Left lung (tissue), 4 donors: ENCODE measurements at regions not wholly inside any gene's neighbourhood (a gene's known extent, or its start where the extent isn't known, plus 50 kb on each side); places are given as distances from the start of the nearest gene placed in this dataset.
A peak's percentile ranks its signal among the peaks of the same experiment; 100 is the strongest.

ENCODE experiments used
- ATAC-seq: fragments of 200-7000 bp; cut with Tn5 transposase; one replicate; pipeline ENCODE4 v1.9.1; 2020; ENCODE audit warnings: moderate library complexity
- DNase-seq, 4 donors: peaks; one replicate each; pipeline ENCODE4 v3.0.0-alpha.2; 2013 to 2020
- H3K27ac ChIP-seq, 2 donors: fragments of 200-600 bp; sonication (generic) in 1 of 2; one replicate each; pipeline versions ENCODE4 v1.5.0 to v1.8.0; 2020 to 2021
- H3K27me3 ChIP-seq, 2 donors: fragments of 200-600 bp; sonication (generic) in 1 of 2; one replicate each; pipeline versions ENCODE4 v1.5.0 to v1.8.0; 2020 to 2021
- H3K36me3 ChIP-seq, 2 donors: fragments of 200-600 bp; sonication (generic) in 1 of 2; one replicate each; pipeline versions ENCODE4 v1.5.0 to v1.8.0; 2020 to 2021
- H3K4me1 ChIP-seq, 2 donors: fragments of 200-600 bp; one replicate each; pipeline ENCODE4 v1.8.0; 2021
- H3K4me3 ChIP-seq, 2 donors: fragments of 200-600 bp; sonication (generic) in 1 of 2; one replicate each; pipeline versions ENCODE4 v1.5.0 to v1.8.0; 2020 to 2021; ENCODE audit warnings: mild to moderate bottlenecking in 1 of 2
- H3K9me3 ChIP-seq, 2 donors: fragments of 200-600 bp; sonication (generic) in 1 of 2; one replicate each; pipeline versions ENCODE4 v1.5.0 to v1.8.0; 2020 to 2021
- CTCF ChIP-seq, 2 donors: fragments of 200-600 bp; sonication (generic) in 1 of 2; IDR thresholded peaks; one replicate each; pipeline versions ENCODE4 v1.5.0 to v1.8.0; 2021; ENCODE audit warnings: antibody characterized with exemption in 2 of 2
- intact Hi-C, 2 donors: fragments of 100-400 bp; cut with DNase I; formaldehyde crosslinking; loops; one replicate each; pipeline versions ENCODE4 v1.11.2 to v1.14.2; 2022
- donor health status: DM: no; HTN: yes; CAD: no.
- donor health status: DM: no; HTN: no; CAD: no.

- ATAC-seq (no peak), DNase-seq (peak in 1 of 4 donors; percentile 28)
- Histone ChIP-seq H3K27ac (no peak overlapping the region), H3K27me3 (no peaks in the 10 kb centered on the region), H3K9me3 (no peaks in the 10 kb centered on the region), H3K4me1 (peaks cover 0 to 12% of the 10 kb centered on the region in 2 donors), H3K36me3 (no peaks in the 10 kb centered on the region), H3K4me3 (no peak overlapping the region)
- no peak for TF ChIP-seq CTCF (IDR thresholded peaks at IDR 0.05)
- intact Hi-C loops, result no loop called here
Measured at GRCh38 chr6:113450061-113450465, 407.1 kb upstream of the MARCKS start.

- ATAC-seq, result no peak
- intact Hi-C loops, result no loop called here
Measured at GRCh38 chr6:113451049-113451448, 406.1 kb upstream of the MARCKS start.

GRCh38 chr6:113457198-113457597 lies 399.9 kb upstream of the MARCKS start:
- Histone ChIP-seq H3K36me3 (no peaks in the 10 kb centered on the region), H3K4me3 (no peak overlapping the region), H3K4me1 (no peaks in the 10 kb centered on the region), H3K27me3 (no peaks in the 10 kb centered on the region), H3K9me3 (no peaks in the 10 kb centered on the region), H3K27ac (peak overlapping the region in 1 of 2 donors; percentile 33)
- no peak for ATAC-seq
- DNase-seq, result no peak
- no peak for TF ChIP-seq CTCF (IDR thresholded peaks at IDR 0.05)
- intact Hi-C loops, result no loop called here

More at GRCh38 chr6:113451049-113451448, 406.1 kb upstream of the MARCKS start:
- no peaks in the 10 kb centered on the region for H3K36me3 ChIP-seq
- H3K27me3 ChIP-seq, result no peaks in the 10 kb centered on the region
- TF ChIP-seq CTCF (IDR thresholded peaks at IDR 0.05), result no peak
- no peak overlapping the region for H3K4me3 ChIP-seq
- H3K4me1 ChIP-seq, result peaks cover 0 to 12% of the 10 kb centered on the region in 2 donors
- H3K27ac ChIP-seq, result no peak overlapping the region
- peak in 1 of 4 donors; percentile 21 for DNase-seq
- no peaks in the 10 kb centered on the region for H3K9me3 ChIP-seq

- Histone ChIP-seq H3K36me3 (no peaks in the 10 kb centered on the region), H3K27me3 (no peaks in the 10 kb centered on the region), H3K27ac (peak overlapping the region in 1 of 2 donors; percentile 33), H3K4me3 (no peak overlapping the region), H3K9me3 (no peaks in the 10 kb centered on the region), H3K4me1 (no peaks in the 10 kb centered on the region)
- DNase-seq (no peak), ATAC-seq (no peak)
- intact Hi-C loops, result no loop called here
- TF ChIP-seq CTCF (IDR thresholded peaks at IDR 0.05), result no peak
Measured at GRCh38 chr6:113457751-113458150, 399.4 kb upstream of the MARCKS start.

GRCh38 chr6:113458368-113459010 lies 398.7 kb upstream of the MARCKS start:
- peak overlapping the region in 1 of 2 donors; percentile 33 for H3K27ac ChIP-seq
- DNase-seq (peak in 1 of 4 donors; percentile 16), ATAC-seq (no peak)
- no peaks in the 10 kb centered on the region for H3K4me1 ChIP-seq
- H3K27me3 ChIP-seq, result no peaks in the 10 kb centered on the region
- no peaks in the 10 kb centered on the region for H3K9me3 ChIP-seq
- no peak overlapping the region for H3K4me3 ChIP-seq
- intact Hi-C loops, result no loop called here
- H3K36me3 ChIP-seq, result no peaks in the 10 kb centered on the region
- no peak for TF ChIP-seq CTCF (IDR thresholded peaks at IDR 0.05)
